Thoracic aorta (tissue), 2 donors: ENCODE measurements at regions not wholly inside any gene's neighbourhood (a gene's known extent, or its start where the extent isn't known, plus 50 kb on each side); places are given as distances from the start of the nearest gene placed in this dataset.
"Not testable (repeated sequence)": the region's sequence is repeated elsewhere in the genome, so short reads cannot be mapped to it uniquely, and the experiment has no call there.

Source experiments
- ATAC-seq: fragments of 150-250 bp; one replicate; pipeline ENCODE4 v1.8.0; 2017; ENCODE audit warnings: low read depth; ENCODE audit not compliant: insufficient number of reproducible peaks, low FRiP score
- DNase-seq: peaks from one replicate; pipeline ENCODE4 v3.0.0-alpha.2; 2020; ENCODE audit warnings: low spot score
- H3K27ac ChIP-seq, 2 donors: fragments of 200-600 bp; sonication (generic); 1 replicate in 1 of 2; 2 replicates in 1 of 2; pipeline ENCODE4 v1.5.1; 2016; ENCODE audit warnings: mild to moderate bottlenecking in 2 of 2, moderate library complexity in 2 of 2
- H3K27me3 ChIP-seq: fragments of 200-600 bp; sonication (generic); replicated peaks from 2 replicates; pipeline ENCODE4 v1.6.0; 2016; ENCODE audit warnings: mild to moderate bottlenecking; ENCODE audit not compliant: insufficient read depth
- H3K36me3 ChIP-seq: fragments of 200-600 bp; sonication (generic); one replicate; pipeline ENCODE4 v1.5.1; 2016
- H3K4me1 ChIP-seq, 2 donors: fragments of 200-600 bp; sonication (generic); 1 replicate in 1 of 2; 2 replicates in 1 of 2; pipeline versions ENCODE4 v1.5.1 to v1.6.0; 2016; ENCODE audit warnings: low read depth in 2 of 2, mild to moderate bottlenecking in 1 of 2; ENCODE audit not compliant: control insufficient read depth in 1 of 2
- H3K4me3 ChIP-seq: fragments of 200-600 bp; sonication (generic); 2 replicates; pipeline ENCODE4 v1.5.1; 2016; ENCODE audit warnings: mild to moderate bottlenecking
- H3K9me3 ChIP-seq: fragments of 200-600 bp; sonication (generic); 2 replicates; pipeline ENCODE4 v1.5.1; 2016
- CTCF ChIP-seq: fragments of 200-600 bp; sonication (generic); IDR thresholded peaks from one replicate; pipeline ENCODE4 v1.5.1; 2019; ENCODE audit warnings: antibody characterized with exemption

- H3K9me3 ChIP-seq, result peaks cover 2% of the 10 kb centered on the region
- TF ChIP-seq CTCF, result no peak
- ATAC-seq, result no peak
- H3K27me3 ChIP-seq, result no peaks in the 10 kb centered on the region
- DNase-seq, result no peak
- H3K36me3 ChIP-seq, result no peaks in the 10 kb centered on the region
- H3K27ac ChIP-seq, result no peak overlapping the region
- no peak overlapping the region for H3K4me3 ChIP-seq
- H3K4me1 ChIP-seq, result peaks cover 0 to 20% of the 10 kb centered on the region in 2 donors
These were observed 551.1 kb downstream of the MN1 start for GRCh38 chr22:27250418-27250817.

- no peak for ATAC-seq
- no peak for DNase-seq
- H3K36me3 ChIP-seq, result no peaks in the 10 kb centered on the region
- H3K27ac ChIP-seq, result no peak overlapping the region
- TF ChIP-seq CTCF, result no peak
- no peaks in the 10 kb centered on the region for H3K27me3 ChIP-seq
- H3K4me1 ChIP-seq, result peaks cover 0 to 20% of the 10 kb centered on the region in 2 donors
- peaks cover 7% of the 10 kb centered on the region for H3K9me3 ChIP-seq
- H3K4me3 ChIP-seq, result no peak overlapping the region
These were observed 550.7 kb downstream of the MN1 start for GRCh38 chr22:27250886-27251285.

- no peak for TF ChIP-seq CTCF
- Histone ChIP-seq H3K4me1 (peaks cover 0 to 20% of the 10 kb centered on the region in 2 donors), H3K27ac (no peak overlapping the region), H3K27me3 (no peaks in the 10 kb centered on the region), H3K9me3 (peaks cover 8% of the 10 kb centered on the region), H3K4me3 (no peak overlapping the region), H3K36me3 (no peaks in the 10 kb centered on the region)
- ATAC-seq, result no peak
- DNase-seq, result no peak
These were observed 550.0 kb downstream of the MN1 start for GRCh38 chr22:27251563-27251962.

GRCh38 chr22:27252282-27253049 lies 549.1 kb downstream of the MN1 start:
- Histone ChIP-seq H3K36me3 (no peaks in the 10 kb centered on the region), H3K4me1 (peaks cover 0 to 13% of the 10 kb centered on the region in 2 donors), H3K27me3 (no peaks in the 10 kb centered on the region), H3K9me3 (peaks cover 8% of the 10 kb centered on the region), H3K4me3 (no peak overlapping the region), H3K27ac (no peak overlapping the region)
- DNase-seq, result no peak
- no peak for TF ChIP-seq CTCF
- no peak for ATAC-seq

- Histone ChIP-seq H3K36me3 (no peaks in the 10 kb centered on the region), H3K4me1 (peaks cover 0 to 5% of the 10 kb centered on the region in 2 donors), H3K27ac (no peak overlapping the region), H3K9me3 (peaks cover 8% of the 10 kb centered on the region), H3K27me3 (no peaks in the 10 kb centered on the region), H3K4me3 (no peak overlapping the region)
- no peak for ATAC-seq
- no peak for TF ChIP-seq CTCF
- DNase-seq, result no peak
These were observed 548.3 kb downstream of the MN1 start for GRCh38 chr22:27253108-27253902.

GRCh38 chr22:27254063-27254462 lies 547.5 kb downstream of the MN1 start:
- H3K27ac ChIP-seq, H3K4me3 ChIP-seq, H3K9me3 ChIP-seq, ATAC-seq, H3K36me3 ChIP-seq, H3K4me1 ChIP-seq, H3K27me3 ChIP-seq, DNase-seq: not testable (repeated sequence)
